ENCODE measurements at regions not wholly inside any gene's neighbourhood (a gene's known extent, or its start where the extent isn't known, plus 50 kb on each side); places are given as distances from the start of the nearest gene placed in this dataset.

- Histone ChIP-seq H3K4me3 (no peak overlapping the region), H3K27me3 (replicated peaks; ENCODE audit: insufficient read depth) (no peaks in the 10 kb centered on the region), H3K4me1 (replicated peaks) (no peaks in the 10 kb centered on the region), H3K9me3 (no peaks in the 10 kb centered on the region), H3K27ac (no peak overlapping the region), H3K36me3 (no peaks in the 10 kb centered on the region)
- DNase-seq (ENCODE audit: low spot score) = no peak
- intact Hi-C loops (cut with DNase I) = no loop called here
- 100% methylated on average over 2 of the region's 2 CpGs for WGBS
- TF ChIP-seq POLR2A (IDR thresholded peaks at IDR 0.05) = no peak
- no peak for TF ChIP-seq POLR2AphosphoS5 (IDR thresholded peaks at IDR 0.05)
- no peak for TF ChIP-seq CTCF (IDR thresholded peaks at IDR 0.05)
Measured at GRCh38 chr15:95932141-95932540, 398.4 kb upstream of the NR2F2 start.

DNA sequence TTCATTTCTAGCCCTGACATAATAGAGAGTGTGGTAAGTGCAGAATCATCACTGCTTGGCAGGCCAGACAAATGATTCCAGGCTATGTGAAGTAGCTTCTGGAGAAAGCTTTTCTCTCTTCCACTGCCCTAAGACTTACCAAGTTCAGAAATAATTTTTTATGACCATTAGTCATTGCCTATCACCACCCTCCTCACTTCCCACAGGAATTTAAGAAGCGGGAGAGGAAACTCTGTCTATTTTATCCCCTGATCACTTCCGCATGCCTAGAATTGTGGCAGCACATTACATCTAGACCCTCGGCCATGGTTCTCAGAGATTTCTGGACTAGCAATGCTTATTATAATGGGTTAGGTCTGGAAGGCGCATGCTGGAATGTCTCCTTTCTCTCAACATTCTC is 397.8 kb upstream of the NR2F2 start:
- H3K9me3 ChIP-seq = no peaks in the 10 kb centered on the region
- no peak overlapping the region for H3K27ac ChIP-seq
- no peaks in the 10 kb centered on the region for H3K4me1 ChIP-seq (replicated peaks)
- intact Hi-C loops (cut with DNase I) = no loop called here
- H3K27me3 ChIP-seq (replicated peaks; ENCODE audit: insufficient read depth) = no peaks in the 10 kb centered on the region
- DNase-seq (ENCODE audit: low spot score) = no peak
- TF ChIP-seq POLR2AphosphoS5 (IDR thresholded peaks at IDR 0.05) (no peak), POLR2A (IDR thresholded peaks at IDR 0.05) (no peak), CTCF (IDR thresholded peaks at IDR 0.05) (no peak)
- 91% methylated on average over 4 of the region's 4 CpGs for WGBS
- no peaks in the 10 kb centered on the region for H3K36me3 ChIP-seq
- no peak overlapping the region for H3K4me3 ChIP-seq

DNA sequence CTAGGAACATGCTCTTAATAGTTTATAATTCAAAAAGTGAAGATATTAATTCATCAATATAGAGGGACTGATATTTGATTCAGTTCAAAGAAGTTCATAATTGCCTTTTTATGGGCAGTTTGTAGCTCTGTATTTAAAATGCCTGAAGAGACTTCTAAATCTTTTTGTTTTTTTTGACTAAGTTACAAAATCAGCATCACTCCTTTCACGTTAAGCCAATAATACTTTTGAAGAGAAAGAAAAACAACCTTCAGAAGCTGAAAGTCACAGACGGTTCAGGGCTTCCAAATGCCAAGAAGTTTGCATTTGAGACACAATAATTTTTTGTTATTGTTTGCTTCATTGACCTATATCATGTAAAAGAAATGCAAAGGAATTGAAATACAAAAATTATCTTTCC is 394.6 kb upstream of the NR2F2 start:
- no peak for TF ChIP-seq POLR2AphosphoS5 (IDR thresholded peaks at IDR 0.05)
- TF ChIP-seq CTCF (IDR thresholded peaks at IDR 0.05) = no peak
- TF ChIP-seq POLR2A (IDR thresholded peaks at IDR 0.05) = no peak
- no peaks in the 10 kb centered on the region for H3K9me3 ChIP-seq
- intact Hi-C loops (cut with DNase I) = no loop called here
- no peak overlapping the region for H3K27ac ChIP-seq
- no peaks in the 10 kb centered on the region for H3K36me3 ChIP-seq
- H3K4me3 ChIP-seq = no peak overlapping the region
- H3K4me1 ChIP-seq (replicated peaks) = no peaks in the 10 kb centered on the region
- DNase-seq (ENCODE audit: low spot score) = no peak
- 33% methylated on average over 2 of the region's 2 CpGs for WGBS
- no peaks in the 10 kb centered on the region for H3K27me3 ChIP-seq (replicated peaks; ENCODE audit: insufficient read depth)

GRCh38 chr15:95937128-95937528 is 393.4 kb upstream of the NR2F2 start:
- no peaks in the 10 kb centered on the region for H3K27me3 ChIP-seq (replicated peaks; ENCODE audit: insufficient read depth)
- H3K27ac ChIP-seq = no peak overlapping the region
- H3K4me1 ChIP-seq (replicated peaks) = no peaks in the 10 kb centered on the region
- no peak overlapping the region for H3K4me3 ChIP-seq
- TF ChIP-seq POLR2A (IDR thresholded peaks at IDR 0.05) = no peak
- TF ChIP-seq CTCF (IDR thresholded peaks at IDR 0.05) = no peak
- intact Hi-C loops (cut with DNase I) = no loop called here
- WGBS = 73% methylated on average over 2 of the region's 2 CpGs
- H3K36me3 ChIP-seq = no peaks in the 10 kb centered on the region
- no peak for DNase-seq (ENCODE audit: low spot score)
- no peaks in the 10 kb centered on the region for H3K9me3 ChIP-seq

DNA sequence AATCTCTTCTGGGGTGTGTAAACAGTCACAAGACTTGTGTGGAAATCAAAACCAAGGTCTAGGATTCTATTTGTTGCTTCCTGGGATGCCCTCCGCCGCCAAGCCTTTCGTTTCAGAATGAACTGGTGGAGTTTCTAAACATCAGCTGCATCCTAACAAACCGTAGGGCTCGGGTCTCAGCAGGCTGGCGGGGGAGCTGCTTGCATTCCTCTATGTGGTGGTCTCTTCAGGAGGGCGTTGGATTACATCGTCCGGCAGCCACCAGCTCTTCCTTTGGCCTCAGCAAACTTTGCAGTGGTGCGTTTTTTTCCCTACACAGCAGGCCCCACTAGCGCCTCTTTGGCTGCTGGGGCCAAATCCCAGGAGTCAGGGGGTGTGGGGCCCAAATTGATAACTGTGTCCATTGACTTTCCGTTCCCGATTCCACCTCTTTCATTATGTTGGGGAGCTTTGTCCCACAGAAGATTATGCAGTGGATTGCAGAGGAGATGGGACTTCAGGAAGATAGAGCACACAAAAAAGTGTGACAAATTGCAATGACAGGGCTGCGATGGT is 390.0 kb upstream of the NR2F2 start:
- H3K9me3 ChIP-seq = no peaks in the 10 kb centered on the region
- H3K27ac ChIP-seq = no peak overlapping the region
- H3K4me3 ChIP-seq = no peak overlapping the region
- TF ChIP-seq CTCF (IDR thresholded peaks at IDR 0.05) (no peak), POLR2A (IDR thresholded peaks at IDR 0.05) (no peak), POLR2AphosphoS5 (IDR thresholded peaks at IDR 0.05) (no peak)
- no peaks in the 10 kb centered on the region for H3K4me1 ChIP-seq (replicated peaks)
- no peaks in the 10 kb centered on the region for H3K36me3 ChIP-seq
- WGBS = 92% methylated on average over 14 of the region's 14 CpGs
- DNase-seq (ENCODE audit: low spot score) = no peak
- H3K27me3 ChIP-seq (replicated peaks; ENCODE audit: insufficient read depth) = no peaks in the 10 kb centered on the region
- intact Hi-C loops (cut with DNase I) = no loop called here
